ENCODE measurements at regions not wholly inside any gene's neighbourhood (a gene's known extent, or its start where the extent isn't known, plus 50 kb on each side); places are given as distances from the start of the nearest gene placed in this dataset.
"Not testable (repeated sequence)": the region's sequence is repeated elsewhere in the genome, so short reads cannot be mapped to it uniquely, and the experiment has no call there.

DNA sequence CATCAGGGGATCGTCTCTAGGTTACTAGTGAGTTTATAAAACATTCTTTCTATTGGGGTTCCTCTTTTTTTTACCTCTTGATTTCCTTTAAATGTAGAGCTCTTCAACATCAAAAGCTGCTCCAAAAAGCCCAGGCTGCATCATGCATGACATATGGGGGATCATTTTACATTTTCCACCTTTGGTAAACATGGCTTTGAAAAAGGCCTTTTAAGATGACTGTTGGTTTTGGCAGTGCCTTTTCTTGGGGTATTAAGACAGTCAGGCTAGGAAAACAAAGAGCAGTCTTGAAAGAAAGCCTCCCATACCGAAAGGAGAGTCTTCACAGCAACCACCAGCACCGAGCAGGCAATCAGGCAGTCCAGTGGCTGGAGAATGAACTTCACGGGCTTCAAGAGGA, 73.2 kb downstream of the NPEPL1 start:
- no peaks in the 10 kb centered on the region for H3K9me3 Mint-ChIP-seq (ENCODE audit: unreplicated experiment)
- no peaks in the 10 kb centered on the region for H3K4me1 Mint-ChIP-seq (ENCODE audit: unreplicated experiment)
- TF ChIP-seq CTCF (IDR thresholded peaks at IDR 0.05), result no peak
- no peak for DNase-seq (ENCODE audit: extremely low spot score, unreplicated experiment)
- H3K4me3 Mint-ChIP-seq (ENCODE audit: unreplicated experiment), result no peak overlapping the region
- H3K27me3 Mint-ChIP-seq (ENCODE audit: unreplicated experiment), result peaks cover 50% of the 10 kb centered on the region
- no peaks in the 10 kb centered on the region for H3K36me3 Mint-ChIP-seq (ENCODE audit: unreplicated experiment)
- no peak overlapping the region for H3K27ac Mint-ChIP-seq (ENCODE audit: unreplicated experiment)

DNA sequence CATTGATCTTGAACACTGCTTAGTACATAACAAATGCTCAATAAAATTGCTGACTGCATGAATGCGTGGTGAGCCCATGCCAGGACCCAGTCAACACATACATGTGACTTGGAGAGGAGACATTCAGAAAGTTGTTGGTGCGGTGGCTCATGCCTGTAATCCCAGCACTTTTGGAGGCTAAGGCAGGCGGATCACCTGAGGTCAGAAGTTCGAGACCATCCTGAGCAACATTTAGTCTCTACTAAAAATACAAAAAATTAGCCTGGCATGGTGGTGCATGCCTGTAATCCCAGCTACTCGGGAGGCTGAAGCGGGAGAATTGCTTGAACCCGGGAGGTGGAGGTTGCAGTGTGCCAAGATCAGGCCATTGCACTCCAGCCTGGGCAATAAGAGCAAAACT, 75.2 kb downstream of the NPEPL1 start:
- not testable (repeated sequence) for H3K4me3 Mint-ChIP-seq (ENCODE audit: unreplicated experiment); H3K36me3 Mint-ChIP-seq (ENCODE audit: unreplicated experiment); H3K4me1 Mint-ChIP-seq (ENCODE audit: unreplicated experiment); H3K27ac Mint-ChIP-seq (ENCODE audit: unreplicated experiment); DNase-seq (ENCODE audit: extremely low spot score, unreplicated experiment); H3K9me3 Mint-ChIP-seq (ENCODE audit: unreplicated experiment)
- peaks cover 52% of the 10 kb centered on the region for H3K27me3 Mint-ChIP-seq (ENCODE audit: unreplicated experiment)

Measured in osteocyte (in vitro differentiated cells).